Upper lobe of right lung (tissue), 1 donor: ENCODE measurements at regions not wholly inside any gene's neighbourhood (a gene's known extent, or its start where the extent isn't known, plus 50 kb on each side); places are given as distances from the start of the nearest gene placed in this dataset.

Experiments used
- ATAC-seq: fragments of 200-7000 bp; cut with Tn5 transposase; one replicate; pipeline ENCODE4 v1.9.1; 2020; ENCODE audit warnings: mild to moderate bottlenecking, moderate library complexity
- DNase-seq: peaks from one replicate; pipeline ENCODE4 v3.0.0-alpha.2; 2020
- H3K27ac ChIP-seq: fragments of 200-600 bp; one replicate; pipeline ENCODE4 v1.8.0; 2022
- H3K27me3 ChIP-seq: fragments of 200-600 bp; one replicate; pipeline ENCODE4 v1.8.0; 2022; ENCODE audit warnings: mild to moderate bottlenecking
- H3K36me3 ChIP-seq: fragments of 200-600 bp; one replicate; pipeline ENCODE4 v1.8.0; 2022
- H3K4me1 ChIP-seq: fragments of 200-600 bp; one replicate; pipeline ENCODE4 v1.8.0; 2022
- H3K4me3 ChIP-seq: fragments of 200-600 bp; one replicate; pipeline ENCODE4 v1.8.0; 2022; ENCODE audit warnings: mild to moderate bottlenecking
- H3K9me3 ChIP-seq: fragments of 200-600 bp; one replicate; pipeline ENCODE4 v1.8.0; 2022
- intact Hi-C: fragments of 100-400 bp; cut with DNase I; formaldehyde crosslinking; loops from one replicate; pipeline ENCODE4 v1.11.0; 2022
- TF ChIP-seq, protein P1 (sequence below): fragments of 200-600 bp; IDR thresholded peaks from one replicate; pipeline ENCODE4 v1.8.0; 2022; ENCODE audit warnings: antibody characterized with exemption
- donor health status: DM: no; HTN: yes; CAD: no; lungs with severe emphysema.

DNA sequence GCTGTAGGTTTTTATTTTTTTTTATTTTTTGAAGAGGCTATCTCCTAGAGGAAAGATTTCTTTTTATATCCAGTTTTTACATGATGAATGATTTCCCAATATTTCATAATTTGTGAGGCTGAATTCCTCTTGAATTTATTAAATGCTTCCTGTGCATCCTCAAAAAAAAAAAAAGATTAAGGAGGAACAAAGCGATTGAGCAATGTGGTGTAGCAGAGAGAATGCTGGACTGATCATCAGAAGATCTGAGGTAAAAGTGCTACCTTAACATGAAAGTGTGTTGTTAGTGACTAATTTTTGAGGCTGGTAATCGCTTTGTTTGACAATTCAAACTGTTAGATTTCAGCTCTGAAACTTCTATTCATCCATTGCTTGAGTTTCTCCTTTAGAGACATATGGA, 125.1 kb downstream of the ESM1 start:
- intact Hi-C loops = no loop called here
- H3K27me3 ChIP-seq = no peaks in the 10 kb centered on the region

DNA sequence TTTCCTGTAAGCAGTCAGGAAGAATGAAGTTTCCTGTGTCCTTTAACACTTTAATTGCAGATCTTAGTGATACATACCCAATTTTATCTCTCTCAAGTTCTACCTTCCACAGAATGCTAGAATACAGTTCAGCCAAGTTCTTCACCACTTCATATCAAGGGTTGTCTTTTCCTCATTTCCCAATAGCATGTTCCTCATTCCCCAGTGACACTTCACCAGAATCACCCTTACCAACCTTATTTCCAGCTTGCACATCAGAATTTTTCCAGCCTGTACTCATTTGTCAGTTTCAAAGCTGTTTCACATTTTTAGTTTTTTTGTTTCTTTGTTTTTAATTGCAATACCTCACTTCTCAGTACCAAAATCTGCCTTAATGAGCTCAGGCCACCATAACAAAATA, 126.1 kb downstream of the ESM1 start:
- TF ChIP-seq, protein P1, sequence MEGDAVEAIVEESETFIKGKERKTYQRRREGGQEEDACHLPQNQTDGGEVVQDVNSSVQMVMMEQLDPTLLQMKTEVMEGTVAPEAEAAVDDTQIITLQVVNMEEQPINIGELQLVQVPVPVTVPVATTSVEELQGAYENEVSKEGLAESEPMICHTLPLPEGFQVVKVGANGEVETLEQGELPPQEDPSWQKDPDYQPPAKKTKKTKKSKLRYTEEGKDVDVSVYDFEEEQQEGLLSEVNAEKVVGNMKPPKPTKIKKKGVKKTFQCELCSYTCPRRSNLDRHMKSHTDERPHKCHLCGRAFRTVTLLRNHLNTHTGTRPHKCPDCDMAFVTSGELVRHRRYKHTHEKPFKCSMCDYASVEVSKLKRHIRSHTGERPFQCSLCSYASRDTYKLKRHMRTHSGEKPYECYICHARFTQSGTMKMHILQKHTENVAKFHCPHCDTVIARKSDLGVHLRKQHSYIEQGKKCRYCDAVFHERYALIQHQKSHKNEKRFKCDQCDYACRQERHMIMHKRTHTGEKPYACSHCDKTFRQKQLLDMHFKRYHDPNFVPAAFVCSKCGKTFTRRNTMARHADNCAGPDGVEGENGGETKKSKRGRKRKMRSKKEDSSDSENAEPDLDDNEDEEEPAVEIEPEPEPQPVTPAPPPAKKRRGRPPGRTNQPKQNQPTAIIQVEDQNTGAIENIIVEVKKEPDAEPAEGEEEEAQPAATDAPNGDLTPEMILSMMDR = no peak
- peaks cover 13% of the 10 kb centered on the region for H3K9me3 ChIP-seq
- H3K27me3 ChIP-seq = no peaks in the 10 kb centered on the region
- no peak for ATAC-seq
- no peak overlapping the region for H3K27ac ChIP-seq
- H3K4me1 ChIP-seq = no peaks in the 10 kb centered on the region
- no peak overlapping the region for H3K4me3 ChIP-seq
- intact Hi-C loops = no loop called here
- DNase-seq = no peak
- no peaks in the 10 kb centered on the region for H3K36me3 ChIP-seq

More for the DNA sequence above, 125.1 kb downstream of the ESM1 start:
- Histone ChIP-seq H3K9me3 (peaks cover 13% of the 10 kb centered on the region), H3K4me3 (no peak overlapping the region), H3K4me1 (no peaks in the 10 kb centered on the region), H3K36me3 (no peaks in the 10 kb centered on the region), H3K27ac (no peak overlapping the region)
- DNase-seq (no peak), ATAC-seq (no peak)
- TF ChIP-seq, protein P1 = no peak

DNA sequence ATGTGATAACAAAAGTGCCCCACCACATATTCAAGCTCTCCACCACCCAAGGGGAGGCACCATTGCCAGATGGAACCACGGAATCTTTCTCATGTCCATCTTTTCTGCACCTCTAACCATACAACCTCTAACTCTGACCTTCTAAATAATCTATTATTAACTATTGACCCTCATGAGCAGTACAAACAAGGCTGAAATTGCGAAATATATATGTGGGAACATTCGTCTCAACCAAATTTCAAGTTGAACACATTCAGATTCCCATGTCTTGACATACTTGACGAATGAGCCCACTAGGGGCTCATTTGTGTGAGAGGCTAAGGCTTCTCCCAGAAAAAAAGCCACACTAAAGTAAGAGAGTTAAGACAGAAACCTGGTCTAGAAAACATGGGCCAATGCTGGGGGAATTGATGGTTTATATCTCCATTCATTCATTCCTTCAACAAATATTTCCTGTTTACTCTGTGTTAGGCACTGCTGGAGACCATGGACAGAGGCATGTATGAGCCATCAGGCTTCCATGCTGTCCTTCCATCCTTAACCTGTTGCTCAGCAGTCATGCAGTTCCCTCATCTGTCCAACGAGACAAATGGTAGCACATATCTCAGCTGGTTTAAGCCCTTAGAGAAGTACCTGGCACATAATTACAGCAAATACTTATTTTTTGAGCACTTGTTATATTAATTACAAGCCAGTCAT, 130.4 kb downstream of the ESM1 start:
- intact Hi-C loops = no loop called here
- TF ChIP-seq, protein P1 = no peak
- Histone ChIP-seq H3K9me3 (peaks cover 13% of the 10 kb centered on the region), H3K36me3 (no peaks in the 10 kb centered on the region), H3K27ac (no peak overlapping the region), H3K4me1 (no peaks in the 10 kb centered on the region), H3K4me3 (no peak overlapping the region), H3K27me3 (no peaks in the 10 kb centered on the region)
- ATAC-seq (no peak), DNase-seq (no peak)

DNA sequence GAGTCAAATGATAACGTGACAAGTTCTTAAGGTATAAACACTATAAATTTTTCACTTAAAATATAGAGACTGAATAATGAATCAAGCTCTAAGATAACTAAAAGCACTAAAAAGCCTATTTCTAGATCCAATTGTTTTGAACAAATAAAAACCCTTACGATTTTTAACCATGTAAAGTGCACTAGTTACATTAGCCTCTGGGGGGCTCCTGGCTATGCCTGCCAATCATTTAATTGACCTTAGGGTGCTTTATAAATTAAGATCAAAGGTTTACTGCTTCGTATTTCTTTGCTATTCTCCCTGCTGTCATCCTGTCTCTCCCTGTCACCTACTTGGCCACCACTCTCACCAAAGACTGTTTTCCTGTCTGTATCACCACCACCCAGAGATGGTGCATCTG, 133.4 kb downstream of the ESM1 start:
- TF ChIP-seq, protein P1 = no peak
- ATAC-seq (no peak), DNase-seq (no peak)
- no peaks in the 10 kb centered on the region for H3K27me3 ChIP-seq
- no peaks in the 10 kb centered on the region for H3K9me3 ChIP-seq
- no peak overlapping the region for H3K4me3 ChIP-seq
- intact Hi-C loops = no loop called here
- H3K4me1 ChIP-seq = no peaks in the 10 kb centered on the region
- H3K36me3 ChIP-seq = no peaks in the 10 kb centered on the region
- H3K27ac ChIP-seq = no peak overlapping the region

DNA sequence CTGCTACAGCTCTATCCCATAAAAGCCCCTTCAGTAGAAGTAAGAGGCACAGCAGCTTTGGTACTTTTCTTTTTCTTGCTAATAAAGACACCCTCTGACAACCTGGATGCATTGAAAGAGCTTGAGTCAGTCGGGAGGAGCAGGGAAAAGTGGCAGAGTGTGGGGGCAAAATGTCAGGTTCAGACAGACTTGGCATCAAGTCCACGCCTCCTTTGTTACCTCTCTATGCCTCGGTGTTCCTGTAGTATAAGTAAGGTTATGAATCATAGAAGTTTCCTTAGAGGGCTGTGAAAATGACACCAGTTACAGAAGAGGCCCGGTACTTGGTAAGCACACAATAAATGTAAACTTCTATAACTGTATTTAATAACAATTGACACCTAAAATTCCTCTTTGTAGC, 133.9 kb downstream of the ESM1 start:
- DNase-seq = no peak
- TF ChIP-seq, protein P1 = no peak

DNA sequence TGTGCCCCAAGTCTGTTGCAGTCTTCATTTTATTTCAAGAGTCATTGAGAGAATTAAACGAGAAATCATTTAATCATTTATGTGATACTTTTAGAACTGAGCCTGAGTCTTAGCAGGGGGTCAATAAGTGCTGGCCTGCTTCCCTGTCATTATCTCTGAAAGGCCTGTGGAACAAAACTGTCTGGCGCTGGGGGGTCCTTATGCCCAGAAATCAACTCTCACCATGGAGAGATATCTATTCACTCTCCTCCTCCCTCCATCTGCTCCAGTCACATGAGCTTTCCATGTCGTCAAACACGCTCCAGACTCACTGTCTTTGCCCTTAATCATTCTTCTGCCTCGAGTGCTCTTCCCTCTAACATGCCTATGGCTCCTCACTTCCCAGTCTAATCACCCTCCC, 136.8 kb downstream of the ESM1 start:
- Histone ChIP-seq H3K36me3 (no peaks in the 10 kb centered on the region), H3K4me3 (no peak overlapping the region), H3K9me3 (no peaks in the 10 kb centered on the region), H3K27me3 (no peaks in the 10 kb centered on the region), H3K27ac (no peak overlapping the region), H3K4me1 (no peaks in the 10 kb centered on the region)
- DNase-seq (no peak), ATAC-seq (no peak)
- intact Hi-C loops = no loop called here
- TF ChIP-seq, protein P1 = no peak

More for the DNA sequence above, 133.9 kb downstream of the ESM1 start:
- Histone ChIP-seq H3K4me3 (no peak overlapping the region), H3K9me3 (no peaks in the 10 kb centered on the region), H3K36me3 (no peaks in the 10 kb centered on the region), H3K27ac (no peak overlapping the region), H3K27me3 (no peaks in the 10 kb centered on the region), H3K4me1 (no peaks in the 10 kb centered on the region)
- no peak for ATAC-seq
- intact Hi-C loops = no loop called here
